ENCODE measurements at regions not wholly inside any gene's neighbourhood (a gene's known extent, or its start where the extent isn't known, plus 50 kb on each side); places are given as distances from the start of the nearest gene placed in this dataset.
"Not testable (repeated sequence)": the region's sequence is repeated elsewhere in the genome, so short reads cannot be mapped to it uniquely, and the experiment has no call there.

DNA sequence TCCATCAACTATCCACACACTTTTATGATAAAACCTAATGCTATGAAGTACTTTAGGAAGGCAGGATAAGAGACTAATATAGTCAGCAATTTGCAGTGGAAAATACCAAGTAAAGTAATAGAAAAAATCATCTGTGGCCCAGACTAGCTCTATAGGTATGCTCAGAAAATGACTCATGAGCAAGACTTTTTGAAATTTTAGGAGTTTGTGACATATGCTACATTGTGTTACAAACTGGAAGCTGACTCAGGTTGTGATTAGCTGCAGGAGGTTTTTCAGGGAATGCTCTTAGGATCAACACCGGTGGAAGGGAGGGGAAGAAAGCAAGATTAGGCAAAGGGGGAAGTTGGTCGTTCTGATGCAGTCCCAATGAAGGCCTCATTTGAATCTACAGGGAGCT is 56.1 kb downstream of the FEZF1 start:
- DNase-seq (ENCODE audit: low spot score) = no peak

DNA sequence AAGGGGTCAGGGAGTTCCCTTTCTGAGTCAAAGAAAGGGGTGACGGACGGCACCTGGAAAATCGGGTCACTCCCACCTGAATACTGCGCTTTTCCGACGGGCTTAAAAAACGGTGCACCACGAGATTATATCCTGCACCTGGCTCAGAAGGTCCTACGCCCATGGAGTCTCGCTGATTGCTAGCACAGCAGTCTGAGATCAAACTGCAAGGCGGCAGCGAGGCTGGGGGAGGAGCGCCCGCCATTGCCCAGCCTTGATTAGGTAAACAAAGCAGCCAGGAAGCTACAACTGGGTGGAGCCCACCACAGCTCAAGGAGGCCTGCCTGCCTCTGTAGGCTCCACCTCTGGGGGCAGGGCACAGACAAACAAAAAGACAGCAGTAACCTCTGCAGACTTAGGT is 65.8 kb downstream of the FEZF1 start:
- not testable (repeated sequence) for DNase-seq (ENCODE audit: low spot score)

- DNase-seq (ENCODE audit: low spot score) = not testable (repeated sequence)
Observed at GRCh38 chr7:122238297-122238696, 66.3 kb downstream of the FEZF1 start.

DNA sequence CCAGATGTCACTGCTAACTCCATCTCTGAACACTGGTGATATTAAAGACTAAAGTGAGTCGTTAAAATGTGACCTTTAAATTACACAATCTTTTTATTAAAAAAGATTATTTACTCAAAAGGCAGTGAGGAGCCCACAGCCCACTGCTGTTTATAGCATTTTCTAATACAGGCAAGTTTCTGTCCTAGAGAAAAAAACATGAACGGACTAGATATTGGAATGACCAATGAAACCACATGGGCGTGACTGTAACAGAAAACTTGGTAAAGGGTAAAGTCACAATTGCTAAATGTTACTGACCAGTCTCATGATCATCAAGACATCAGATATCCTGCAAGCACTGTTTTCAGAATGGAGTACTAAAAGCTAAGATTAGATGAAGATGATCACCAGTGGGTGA is 78.7 kb downstream of the FEZF1 start:
- no peak for DNase-seq (ENCODE audit: low spot score)

DNA sequence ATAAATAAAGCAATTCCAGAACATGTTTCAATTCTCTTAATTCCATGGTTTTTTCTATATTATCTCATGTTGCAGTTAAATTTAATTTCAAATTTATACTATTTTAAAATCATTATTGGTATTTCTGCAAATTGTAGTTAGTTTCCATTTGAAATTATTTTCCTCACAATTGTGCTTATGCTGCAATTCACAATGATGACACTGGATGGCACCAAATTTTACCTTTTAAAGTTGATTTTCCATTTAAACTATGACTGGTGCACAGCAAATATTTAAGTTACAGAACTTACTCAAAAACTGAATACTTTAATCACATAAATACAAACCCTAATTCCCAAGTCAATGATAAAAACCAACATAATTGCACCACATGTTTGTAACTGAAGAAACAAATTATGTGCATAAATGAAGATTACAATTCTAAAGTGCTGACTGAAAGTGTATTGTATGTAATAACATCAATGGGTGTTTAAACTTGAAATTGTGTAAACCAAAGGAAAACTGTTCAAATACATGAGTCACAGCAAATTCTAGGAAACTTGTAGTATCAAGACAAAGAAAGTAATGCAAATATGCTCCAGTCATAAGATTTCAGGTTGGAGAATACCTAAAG is 75.3 kb upstream of the AASS start:
- DNase-seq (ENCODE audit: low spot score) = peak; percentile 22

- DNase-seq (ENCODE audit: low spot score) = no peak
Observed at GRCh38 chr7:122217125-122217524, 73.1 kb upstream of the AASS start.

- DNase-seq (ENCODE audit: low spot score) = no peak
Observed at GRCh38 chr7:122212754-122213153, 68.7 kb upstream of the AASS start.

GRCh38 chr7:122211362-122211761 is 67.3 kb upstream of the AASS start:
- DNase-seq (ENCODE audit: low spot score) = no peak

DNA sequence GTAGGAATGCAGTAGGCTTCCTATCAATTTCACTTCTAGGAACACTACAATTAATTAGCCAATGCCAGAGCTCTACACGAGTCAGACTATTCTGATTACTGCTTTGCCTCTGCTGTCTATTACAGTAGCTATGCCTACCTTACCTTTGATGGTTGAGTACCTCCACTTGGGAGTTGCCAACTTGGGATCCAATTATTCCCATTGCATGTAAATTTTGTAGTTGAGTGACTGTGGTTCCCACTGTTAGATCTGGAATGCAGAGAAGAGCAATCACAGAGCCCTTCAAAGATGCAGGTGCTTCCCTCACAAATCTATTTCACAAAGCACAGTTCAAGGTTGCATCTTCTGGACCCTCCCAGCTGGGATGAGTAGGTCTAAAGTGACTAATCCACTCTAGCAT is 62.9 kb upstream of the AASS start:
- DNase-seq (ENCODE audit: low spot score) = no peak

DNA sequence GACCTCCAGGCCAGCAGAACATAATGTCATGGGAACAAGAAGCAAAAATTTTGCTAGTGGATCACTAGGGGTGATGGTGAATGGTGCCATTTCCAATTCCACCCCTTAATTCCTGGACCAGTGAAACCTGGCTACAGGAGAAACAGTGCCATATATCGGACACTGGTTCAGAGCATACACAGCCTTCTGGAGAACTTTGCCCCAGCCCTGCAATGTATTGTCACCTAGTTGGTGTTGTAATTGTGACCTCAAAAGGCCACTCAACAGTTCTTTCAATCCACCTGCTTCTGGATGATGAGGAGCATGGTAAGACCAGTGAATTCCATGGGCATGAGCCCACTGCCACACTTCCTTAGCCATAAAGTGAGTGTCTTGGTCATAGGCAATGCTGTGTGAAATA is 59.8 kb upstream of the AASS start:
- no peak for DNase-seq (ENCODE audit: low spot score)

- no peak for DNase-seq (ENCODE audit: low spot score)
Observed at GRCh38 chr7:122200888-122201287, 56.8 kb upstream of the AASS start.

GRCh38 chr7:122199171-122199570 is 55.1 kb upstream of the AASS start:
- no peak for DNase-seq (ENCODE audit: low spot score)

- no peak for DNase-seq (ENCODE audit: low spot score)
Observed at GRCh38 chr7:122198581-122198980, 54.5 kb upstream of the AASS start.

All from GM03348 (cell line).